Natural killer cell (primary cell): ENCODE measurements at regions not wholly inside any gene's neighbourhood (a gene's known extent, or its start where the extent isn't known, plus 50 kb on each side); places are given as distances from the start of the nearest gene placed in this dataset.

Experiments
- ATAC-seq, 3 donors: fragments of 150-1000 bp in 2 of 3; fragments of 200-7000 bp in 1 of 3; cut with Tn5 transposase; 1 replicate in 1 of 3; 2 replicates in 2 of 3; pipeline ENCODE4 v1.10.0; 2021; ENCODE audit warnings: mild to moderate bottlenecking in 2 of 3, moderate library complexity in 2 of 3
- DNase-seq, 2 donors: peaks; one replicate each; pipeline versions ENCODE4 v3.0.0 to v3.0.0-alpha.2; 2013 to 2021; ENCODE audit warnings: mixed read lengths in 1 of 2
- H3K27ac ChIP-seq: one replicate; pipeline ENCODE4 v1.5.1; 2013; ENCODE audit warnings: mild to moderate bottlenecking, low read length
- H3K27me3 ChIP-seq: one replicate; pipeline ENCODE4 v1.6.1; 2013; ENCODE audit warnings: low read length; ENCODE audit not compliant: control insufficient read depth, insufficient read depth
- H3K36me3 ChIP-seq: one replicate; pipeline ENCODE4 v1.6.1; 2013; ENCODE audit warnings: low read length; ENCODE audit not compliant: control insufficient read depth, insufficient read depth
- H3K4me1 ChIP-seq: one replicate; pipeline ENCODE4 v1.6.1; 2013; ENCODE audit warnings: low read length; ENCODE audit not compliant: control insufficient read depth, insufficient read depth
- H3K4me3 ChIP-seq: one replicate; pipeline ENCODE4 v1.5.1; 2013; ENCODE audit warnings: low read length
- H3K9me3 ChIP-seq: one replicate; pipeline ENCODE4 v1.6.1; 2013; ENCODE audit warnings: low read length; ENCODE audit not compliant: control insufficient read depth, insufficient read depth
- H3K27ac Mint-ChIP-seq, 2 donors: one replicate each; pipeline ENCODE4 v1.8.0; 2022; ENCODE audit warnings: mild to moderate bottlenecking in 2 of 2, mixed read lengths in 2 of 2, moderate library complexity in 1 of 2
- H3K27me3 Mint-ChIP-seq, 2 donors: one replicate each; pipeline ENCODE4 v1.8.0; 2022; ENCODE audit warnings: low read depth in 2 of 2, mixed read lengths in 2 of 2
- H3K36me3 Mint-ChIP-seq: one replicate; pipeline ENCODE4 v1.8.0; 2022; ENCODE audit warnings: mixed read lengths
- H3K4me1 Mint-ChIP-seq, 2 donors: one replicate each; pipeline ENCODE4 v1.8.0; 2022; ENCODE audit warnings: mixed read lengths in 2 of 2
- H3K4me3 Mint-ChIP-seq: one replicate; pipeline ENCODE4 v1.8.0; 2022; ENCODE audit warnings: mild to moderate bottlenecking, moderate library complexity, mixed read lengths
- H3K9me3 Mint-ChIP-seq, 2 donors: one replicate each; pipeline ENCODE4 v1.8.0; 2022; ENCODE audit warnings: mixed read lengths in 2 of 2
- CTCF ChIP-seq: fragments of 200-600 bp; IDR thresholded peaks from one replicate; pipeline ENCODE4 v1.8.0; 2022; ENCODE audit warnings: antibody characterized with exemption
- WGBS: methylation state at CpG from one replicate; pipeline ENCODE4 v1.1.7; 2013; ENCODE audit warnings: missing lambda C conversion rate; ENCODE audit not compliant: insufficient coverage; 5-methylcytosine and 5-hydroxymethylcytosine counted together
- intact Hi-C: fragments of 100-400 bp; cut with micrococcal nuclease; formaldehyde crosslinking; loops from one replicate; pipeline ENCODE4 v1.14.2; 2022

GRCh38 chr6:112459758-112460304 lies 112.7 kb downstream of the RFPL4B start:
- H3K4me3 Mint-ChIP-seq = no peak overlapping the region
- Histone ChIP-seq H3K27ac (no peak overlapping the region), H3K36me3 (no peaks in the 10 kb centered on the region), H3K4me1 (no peaks in the 10 kb centered on the region), H3K27me3 (no peaks in the 10 kb centered on the region), H3K4me3 (no peak overlapping the region), H3K9me3 (no peaks in the 10 kb centered on the region)
- no peak for TF ChIP-seq CTCF
- no peak for DNase-seq
- intact Hi-C loops = no loop called here
- no peaks in the 10 kb centered on the region for H3K36me3 Mint-ChIP-seq
- peaks cover 4 to 5% of the 10 kb centered on the region in 2 donors for H3K9me3 Mint-ChIP-seq
- H3K27ac Mint-ChIP-seq = no peak overlapping the region
- no peaks in the 10 kb centered on the region for H3K27me3 Mint-ChIP-seq
- WGBS = 82% methylated on average over 1 of the region's 2 CpGs
- no peak for ATAC-seq
- H3K4me1 Mint-ChIP-seq = no peaks in the 10 kb centered on the region

GRCh38 chr6:112464901-112465665 lies 118.0 kb downstream of the RFPL4B start:
- H3K27me3 Mint-ChIP-seq = no peaks in the 10 kb centered on the region
- no peaks in the 10 kb centered on the region for H3K36me3 Mint-ChIP-seq
- 81% methylated on average over 8 of the region's 8 CpGs for WGBS
- no peaks in the 10 kb centered on the region for H3K4me1 Mint-ChIP-seq
- Histone ChIP-seq H3K36me3 (no peaks in the 10 kb centered on the region), H3K9me3 (no peaks in the 10 kb centered on the region), H3K4me1 (no peaks in the 10 kb centered on the region), H3K27me3 (no peaks in the 10 kb centered on the region), H3K27ac (no peak overlapping the region), H3K4me3 (no peak overlapping the region)
- no peak overlapping the region for H3K27ac Mint-ChIP-seq
- TF ChIP-seq CTCF = no peak
- ATAC-seq (no peak), DNase-seq (no peak)
- no peak overlapping the region for H3K4me3 Mint-ChIP-seq
- intact Hi-C loops = no loop called here
- H3K9me3 Mint-ChIP-seq = no peaks in the 10 kb centered on the region

GRCh38 chr6:112466373-112467151 lies 119.4 kb downstream of the RFPL4B start:
- Histone ChIP-seq H3K36me3 (no peaks in the 10 kb centered on the region), H3K4me1 (no peaks in the 10 kb centered on the region), H3K4me3 (no peak overlapping the region), H3K27me3 (no peaks in the 10 kb centered on the region), H3K9me3 (no peaks in the 10 kb centered on the region), H3K27ac (no peak overlapping the region)
- DNase-seq = no peak
- H3K27me3 Mint-ChIP-seq = no peaks in the 10 kb centered on the region
- no peaks in the 10 kb centered on the region for H3K36me3 Mint-ChIP-seq
- no peak for ATAC-seq
- H3K4me1 Mint-ChIP-seq = no peaks in the 10 kb centered on the region
- no peak overlapping the region for H3K4me3 Mint-ChIP-seq
- no peak overlapping the region for H3K27ac Mint-ChIP-seq
- TF ChIP-seq CTCF = no peak
- WGBS = 55% methylated on average over 1 of the region's 1 CpG
- H3K9me3 Mint-ChIP-seq = no peaks in the 10 kb centered on the region
- intact Hi-C loops = no loop called here
